WTC11 (cell line): ENCODE measurements at regions not wholly inside any gene's neighbourhood (a gene's known extent, or its start where the extent isn't known, plus 50 kb on each side); places are given as distances from the start of the nearest gene placed in this dataset.

Source experiments
- ATAC-seq: fragments of 200-7000 bp; cut with Tn5 transposase; 2 replicates; pipeline ENCODE4 v1.10.0; 2021; ENCODE audit warnings: mild to moderate bottlenecking, moderate library complexity
- CTCF ChIA-PET: fragments of 300-600 bp; sonication (Branson Sonifier 250); formaldehyde crosslinking; loops from one replicate; lab custom pipeline; 2021; ENCODE audit warnings: antibody characterized with exemption; lab: Charles Lee
- POLR2A ChIA-PET: fragments of 350-600 bp; sonication (Branson Sonifier 250); formaldehyde crosslinking; loops from one replicate; lab custom pipeline; 2021; ENCODE audit warnings: antibody characterized with exemption; lab: Charles Lee
- DNase-seq: peaks from one replicate; pipeline ENCODE4 v3.0.0; 2021; ENCODE audit warnings: low spot score
- H3K27ac Mint-ChIP-seq: 2 replicates; pipeline ENCODE4 v1.8.0; 2021; ENCODE audit warnings: mixed read lengths
- H3K27me3 Mint-ChIP-seq: 2 replicates; pipeline ENCODE4 v1.8.0; 2021; ENCODE audit warnings: low read depth, mild to moderate bottlenecking, moderate library complexity, mixed read lengths
- H3K36me3 Mint-ChIP-seq: 2 replicates; pipeline ENCODE4 v1.8.0; 2021; ENCODE audit warnings: mixed read lengths
- H3K4me1 Mint-ChIP-seq: 2 replicates; pipeline ENCODE4 v1.8.0; 2022; ENCODE audit warnings: mixed read lengths
- H3K4me3 Mint-ChIP-seq: 2 replicates; pipeline ENCODE4 v1.8.0; 2021; ENCODE audit warnings: mild to moderate bottlenecking, moderate library complexity, mixed read lengths
- H3K9me3 Mint-ChIP-seq: 2 replicates; pipeline ENCODE4 v1.8.0; 2021; ENCODE audit warnings: mixed read lengths
- AFF4 ChIP-seq: sonication (generic); formaldehyde crosslinking; IDR thresholded peaks from 2 replicates; pipeline ENCODE4 v1.8.1; 2023; ENCODE audit warnings: mild to moderate bottlenecking, missing genetic modification reagents, borderline replicate concordance
- ARID4B ChIP-seq: sonication (generic); formaldehyde crosslinking; IDR thresholded peaks from 2 replicates; pipeline ENCODE4 v1.8.0; 2023; ENCODE audit warnings: missing genetic modification reagents, mild to moderate bottlenecking, borderline replicate concordance
- CDX4 ChIP-seq: fragments of 250-450 bp; sonication (Bioruptor Pico); IDR thresholded peaks from 2 replicates; pipeline ENCODE4 v1.9.0; 2021; ENCODE audit warnings: moderate library complexity, mild to moderate bottlenecking, inconsistent platforms, borderline replicate concordance
- CREM ChIP-seq: sonication (generic); formaldehyde crosslinking; IDR thresholded peaks from 2 replicates; pipeline ENCODE4 v1.8.1; 2022; ENCODE audit warnings: mild to moderate bottlenecking, missing genetic modification reagents, moderate library complexity
- FOXJ3 ChIP-seq: sonication (generic); formaldehyde crosslinking; IDR thresholded peaks from 2 replicates; pipeline ENCODE4 v1.9.0; 2021; ENCODE audit warnings: missing genetic modification reagents, mild to moderate bottlenecking, borderline replicate concordance
- HMGA2 ChIP-seq: fragments of 250-450 bp; sonication (Bioruptor Pico); IDR thresholded peaks from 2 replicates; pipeline ENCODE4 v1.4.0; 2021; ENCODE audit warnings: mild to moderate bottlenecking, moderate library complexity
- MXD4 ChIP-seq: fragments of 250-450 bp; sonication (Bioruptor Pico); IDR thresholded peaks from 2 replicates; pipeline ENCODE4 v1.8.0; 2021; ENCODE audit warnings: mild to moderate bottlenecking, moderate library complexity, borderline replicate concordance
- NFYB ChIP-seq: sonication (generic); formaldehyde crosslinking; conservative IDR thresholded peaks from 2 replicates; pipeline ENCODE4 v1.8.0; 2022; ENCODE audit warnings: low read depth, missing genetic modification reagents
- NR1H2 ChIP-seq: sonication (generic); formaldehyde crosslinking; IDR thresholded peaks from 2 replicates; pipeline ENCODE4 v1.9.0; 2021; ENCODE audit warnings: mild to moderate bottlenecking, moderate library complexity, missing genetic modification reagents
- OVOL2 ChIP-seq: fragments of 250-450 bp; sonication (Bioruptor Pico); IDR thresholded peaks from 2 replicates; pipeline ENCODE4 v1.9.0; 2021; ENCODE audit warnings: mild to moderate bottlenecking, borderline replicate concordance
- TEAD4 ChIP-seq: sonication (generic); formaldehyde crosslinking; IDR thresholded peaks from 2 replicates; pipeline ENCODE4 v1.8.0; 2022; ENCODE audit warnings: mild to moderate bottlenecking, missing genetic modification reagents
- TP53 ChIP-seq: sonication (generic); formaldehyde crosslinking; IDR thresholded peaks from 2 replicates; pipeline ENCODE4 v1.8.1; 2023; ENCODE audit warnings: mild to moderate bottlenecking, missing genetic modification reagents
- USF2 ChIP-seq: sonication (generic); formaldehyde crosslinking; IDR thresholded peaks from 2 replicates; pipeline ENCODE4 v1.8.1; 2023; ENCODE audit warnings: mild to moderate bottlenecking, missing genetic modification reagents, moderate library complexity
- ZNF263 ChIP-seq: sonication (generic); formaldehyde crosslinking; IDR thresholded peaks from 2 replicates; pipeline ENCODE4 v1.8.1; 2022; ENCODE audit warnings: low read depth, mild to moderate bottlenecking, moderate library complexity, missing genetic modification reagents
- ZNF317 ChIP-seq: sonication (generic); formaldehyde crosslinking; IDR thresholded peaks from 2 replicates; pipeline ENCODE4 v1.8.1; 2023; ENCODE audit warnings: low read depth, mild to moderate bottlenecking, moderate library complexity, missing genetic modification reagents, borderline replicate concordance
- TF ChIP-seq, protein P1 (sequence below): sonication (generic); formaldehyde crosslinking; conservative IDR thresholded peaks from 2 replicates; pipeline ENCODE4 v1.8.1; 2023; ENCODE audit warnings: mild to moderate bottlenecking, low read depth, missing genetic modification reagents, moderate library complexity

GRCh38 chr12:107308310-107308709, 215.0 kb upstream of the CRY1 start (continued):
- TF ChIP-seq ARID4B (no peak), NR1H2 (CRISPR knock-in tag) (no peak)

- Mint-ChIP-seq H3K4me3 (no peak overlapping the region), H3K27ac (no peak overlapping the region), H3K36me3 (no peaks in the 10 kb centered on the region), H3K4me1 (peaks cover 16% of the 10 kb centered on the region), H3K27me3 (peaks cover 4% of the 10 kb centered on the region), H3K9me3 (peaks cover 3% of the 10 kb centered on the region; the same call in 1 of the 2 replicates)
- CTCF ChIA-PET, result interaction anchor here (0.9 to 1.1 kb wide), 4 partner anchors 9 to 301 kb away, joined by 3 to 5 read pairs (median 4); partner anchors contain the start of gene CRY1
- ATAC-seq, result peak; percentile 28; the same call in 1 of the 2 replicates
- no peak for DNase-seq
- no peak for TF ChIP-seq ZNF263 (CRISPR knock-in tag)
- POLR2A ChIA-PET, result no interaction called here
These were observed 215.7 kb upstream of the CRY1 start for GRCh38 chr12:107309020-107309419.

DNA sequence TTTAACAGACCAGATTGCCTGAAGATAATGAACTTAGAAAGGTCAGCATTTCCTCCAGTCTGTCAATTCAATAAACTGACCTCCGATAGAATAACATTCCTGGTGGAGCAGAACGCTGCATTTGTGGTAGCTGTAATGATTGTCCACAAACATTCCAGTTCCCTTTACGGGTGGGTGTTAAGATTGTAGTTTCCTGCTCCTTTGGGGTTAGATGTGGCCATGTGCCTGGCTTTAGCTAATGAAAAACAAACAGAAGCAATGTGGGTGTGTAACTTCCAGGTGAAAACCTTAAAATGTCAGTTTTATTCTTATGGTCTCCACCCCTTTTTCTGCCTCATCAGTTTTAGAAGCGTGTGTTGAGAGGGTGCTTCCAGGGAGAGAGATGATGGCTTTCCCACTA, 217.3 kb upstream of the CRY1 start:
- ChIA-PET POLR2A (no interaction called here), CTCF (no interaction called here)
- DNase-seq (no peak), ATAC-seq (no peak)
- no peaks in the 10 kb centered on the region for H3K9me3 Mint-ChIP-seq
- H3K27ac Mint-ChIP-seq, result no peak overlapping the region
- H3K4me3 Mint-ChIP-seq, result no peak overlapping the region
- no peaks in the 10 kb centered on the region for H3K36me3 Mint-ChIP-seq
- peaks cover 10% of the 10 kb centered on the region for H3K4me1 Mint-ChIP-seq
- H3K27me3 Mint-ChIP-seq, result peaks cover 18% of the 10 kb centered on the region
- TF ChIP-seq USF2, result no peak
- no peak for TF ChIP-seq TEAD4 (CRISPR knock-in tag)

DNA sequence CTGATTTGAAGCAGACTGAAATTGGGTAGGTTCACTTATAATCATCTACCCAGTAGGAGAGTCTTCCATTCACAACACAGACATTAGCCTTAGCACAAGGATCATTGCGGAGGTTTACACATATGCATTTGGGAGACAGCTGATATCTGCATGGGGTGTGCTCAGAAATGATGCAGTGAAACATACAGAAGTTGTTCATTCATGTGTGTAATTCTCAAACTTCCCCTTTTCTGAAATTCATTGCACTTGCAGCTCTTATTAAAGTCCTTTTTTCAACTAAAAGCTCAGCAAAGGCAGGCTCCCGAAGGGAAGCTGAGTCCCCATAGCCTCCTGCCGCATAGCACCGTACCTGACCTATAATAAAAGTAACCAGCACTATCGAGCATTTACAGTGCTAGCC, 218.3 kb upstream of the CRY1 start:
- DNase-seq, result no peak
- Mint-ChIP-seq H3K36me3 (no peaks in the 10 kb centered on the region), H3K27me3 (peaks cover 24% of the 10 kb centered on the region), H3K9me3 (no peaks in the 10 kb centered on the region), H3K4me1 (no peaks in the 10 kb centered on the region), H3K4me3 (no peak overlapping the region), H3K27ac (no peak overlapping the region)
- no peak for TF ChIP-seq NFYB (CRISPR knock-in tag)
- no peak for TF ChIP-seq CREM (CRISPR knock-in tag)
- no peak for TF ChIP-seq HMGA2 (CRISPR knock-in tag)
- TF ChIP-seq TP53 (CRISPR knock-in tag), result no peak
- no peak for TF ChIP-seq OVOL2 (CRISPR knock-in tag)
- no peak for TF ChIP-seq CDX4 (CRISPR knock-in tag)
- TF ChIP-seq MXD4 (CRISPR knock-in tag), result no peak
- TF ChIP-seq NR1H2 (CRISPR knock-in tag), result no peak
- no peak for TF ChIP-seq ZNF317
- TF ChIP-seq, protein P1, sequence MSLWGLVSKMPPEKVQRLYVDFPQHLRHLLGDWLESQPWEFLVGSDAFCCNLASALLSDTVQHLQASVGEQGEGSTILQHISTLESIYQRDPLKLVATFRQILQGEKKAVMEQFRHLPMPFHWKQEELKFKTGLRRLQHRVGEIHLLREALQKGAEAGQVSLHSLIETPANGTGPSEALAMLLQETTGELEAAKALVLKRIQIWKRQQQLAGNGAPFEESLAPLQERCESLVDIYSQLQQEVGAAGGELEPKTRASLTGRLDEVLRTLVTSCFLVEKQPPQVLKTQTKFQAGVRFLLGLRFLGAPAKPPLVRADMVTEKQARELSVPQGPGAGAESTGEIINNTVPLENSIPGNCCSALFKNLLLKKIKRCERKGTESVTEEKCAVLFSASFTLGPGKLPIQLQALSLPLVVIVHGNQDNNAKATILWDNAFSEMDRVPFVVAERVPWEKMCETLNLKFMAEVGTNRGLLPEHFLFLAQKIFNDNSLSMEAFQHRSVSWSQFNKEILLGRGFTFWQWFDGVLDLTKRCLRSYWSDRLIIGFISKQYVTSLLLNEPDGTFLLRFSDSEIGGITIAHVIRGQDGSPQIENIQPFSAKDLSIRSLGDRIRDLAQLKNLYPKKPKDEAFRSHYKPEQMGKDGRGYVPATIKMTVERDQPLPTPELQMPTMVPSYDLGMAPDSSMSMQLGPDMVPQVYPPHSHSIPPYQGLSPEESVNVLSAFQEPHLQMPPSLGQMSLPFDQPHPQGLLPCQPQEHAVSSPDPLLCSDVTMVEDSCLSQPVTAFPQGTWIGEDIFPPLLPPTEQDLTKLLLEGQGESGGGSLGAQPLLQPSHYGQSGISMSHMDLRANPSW, result no peak
- TF ChIP-seq FOXJ3, result no peak
- no peak for TF ChIP-seq AFF4 (CRISPR knock-in tag)
- POLR2A ChIA-PET, result no interaction called here
- CTCF ChIA-PET, result interaction anchor here (1.3 kb wide), 1 partner anchor 180 kb away, joined by 4 read pairs; no protein-coding TSS in a partner anchor
- no peak for ATAC-seq
